Neuronal stem cell (in vitro differentiated cells): ENCODE measurements at regions not wholly inside any gene's neighbourhood (a gene's known extent, or its start where the extent isn't known, plus 50 kb on each side); places are given as distances from the start of the nearest gene placed in this dataset.

Experiments
- DNase-seq: peaks from one replicate; pipeline ENCODE4 v3.0.0-alpha.2; 2013; ENCODE audit warnings: low spot score
- H2AFZ ChIP-seq: one replicate; pipeline ENCODE4 v1.6.1; 2013; ENCODE audit warnings: mild to moderate bottlenecking, low read length, inconsistent platforms
- H2AK5ac ChIP-seq: 2 replicates; pipeline ENCODE4 v1.6.1; 2013; ENCODE audit warnings: low read depth, mild to moderate bottlenecking, inconsistent platforms, low read length, moderate library complexity, mixed read lengths
- H2BK120ac ChIP-seq: 2 replicates; pipeline ENCODE4 v1.6.1; 2013; ENCODE audit warnings: low read depth, mild to moderate bottlenecking, inconsistent platforms, low read length, moderate library complexity, mixed read lengths
- H2BK12ac ChIP-seq: one replicate; pipeline ENCODE4 v1.6.1; 2013; ENCODE audit warnings: low read length, inconsistent platforms
- H2BK15ac ChIP-seq: 2 replicates; pipeline ENCODE4 v1.6.1; 2013; ENCODE audit warnings: mild to moderate bottlenecking, low read length, inconsistent platforms, mixed read lengths
- H2BK5ac ChIP-seq: one replicate; pipeline ENCODE4 v1.6.1; 2013; ENCODE audit warnings: inconsistent platforms, mild to moderate bottlenecking, low read length, moderate library complexity
- H3K14ac ChIP-seq: one replicate; pipeline ENCODE4 v1.6.1; 2013; ENCODE audit warnings: low read length, inconsistent platforms
- H3K18ac ChIP-seq: 2 replicates; pipeline ENCODE4 v1.6.1; 2013; ENCODE audit warnings: low read length, inconsistent platforms
- H3K23ac ChIP-seq: 2 replicates; pipeline ENCODE4 v1.6.1; 2013; ENCODE audit warnings: low read depth, mild to moderate bottlenecking, mixed read lengths, low read length, inconsistent platforms; ENCODE audit not compliant: poor library complexity
- H3K27ac ChIP-seq: replicated peaks from 3 replicates; pipeline ENCODE4 v1.5.1; 2013; ENCODE audit warnings: low read length, inconsistent platforms
- H3K27me3 ChIP-seq, 3 experiments: 2 replicates each; pipeline ENCODE4 v1.6.1; 2013; ENCODE audit warnings: low read length in 3 of 3, mild to moderate bottlenecking in 2 of 3, inconsistent platforms in 1 of 3, low read depth in 1 of 3, mixed read lengths in 1 of 3, moderate library complexity in 1 of 3; ENCODE audit not compliant: control insufficient read depth in 3 of 3, insufficient read depth in 3 of 3
- H3K36me3 ChIP-seq, 2 donors: replicated peaks in 1 of 2; 2 replicates each; pipeline ENCODE4 v1.6.1; 2013; ENCODE audit warnings: low read length in 2 of 2; ENCODE audit not compliant: control insufficient read depth in 2 of 2, insufficient read depth in 2 of 2
- H3K4ac ChIP-seq: 2 replicates; pipeline ENCODE4 v1.6.1; 2013; ENCODE audit warnings: inconsistent platforms, mild to moderate bottlenecking, low read length, moderate library complexity
- H3K4me1 ChIP-seq, 2 donors: 1 replicate in 1 of 2; 2 replicates in 1 of 2; pipeline ENCODE4 v1.6.1; 2013; ENCODE audit warnings: low read length in 2 of 2, low read depth in 1 of 2; ENCODE audit not compliant: control insufficient read depth in 2 of 2, insufficient read depth in 1 of 2
- H3K4me2 ChIP-seq: one replicate; pipeline ENCODE4 v1.6.1; 2013; ENCODE audit warnings: mild to moderate bottlenecking, low read length, inconsistent platforms; ENCODE audit not compliant: insufficient read depth, poor library complexity, severe bottlenecking
- H3K4me3 ChIP-seq, 2 donors: 2 replicates each; pipeline ENCODE4 v1.5.1; 2013; ENCODE audit warnings: low read length in 2 of 2, mild to moderate bottlenecking in 2 of 2, inconsistent platforms in 1 of 2, moderate library complexity in 1 of 2
- H3K79me1 ChIP-seq: one replicate; pipeline ENCODE4 v1.6.1; 2013; ENCODE audit warnings: low read depth, mild to moderate bottlenecking, inconsistent platforms, low read length, moderate library complexity
- H3K9ac ChIP-seq: one replicate; pipeline ENCODE4 v1.6.1; 2013; ENCODE audit warnings: mild to moderate bottlenecking, low read depth, low read length, inconsistent platforms; ENCODE audit not compliant: poor library complexity
- H3K9me3 ChIP-seq, 2 donors: replicated peaks in 1 of 2; 2 replicates each; pipeline versions ENCODE3 to v1.6.1; 2013; ENCODE audit warnings: low read length in 2 of 2, mild to moderate bottlenecking in 2 of 2, inconsistent platforms in 1 of 2, low read depth in 1 of 2, mixed read lengths in 1 of 2, moderate library complexity in 1 of 2; ENCODE audit not compliant: control insufficient read depth in 2 of 2, insufficient read depth in 1 of 2
- H4K8ac ChIP-seq: one replicate; pipeline ENCODE4 v1.6.1; 2013; ENCODE audit warnings: low read depth, mild to moderate bottlenecking, inconsistent platforms, low read length, moderate library complexity
- H4K91ac ChIP-seq: one replicate; pipeline ENCODE4 v1.6.1; 2013; ENCODE audit warnings: low read length, low read depth, mild to moderate bottlenecking, inconsistent platforms; ENCODE audit not compliant: poor library complexity
- WGBS, 2 donors: extraction: QIAGEN DNeasy Blood & Tissue Kit; methylation state at CpG; one replicate each; pipeline ENCODE4 v1.1.7; 2013; ENCODE audit warnings: missing lambda C conversion rate in 2 of 2, mixed read lengths in 1 of 2; ENCODE audit not compliant: insufficient read length in 2 of 2, insufficient replicate concordance in 1 of 2; ENCODE audit errors: extremely low coverage in 2 of 2; 5-methylcytosine and 5-hydroxymethylcytosine counted together

GRCh38 chr9:89246840-89247239, 64.2 kb upstream of the CKS2 start:
- Histone ChIP-seq H3K14ac (no peak overlapping the region), H3K4me3 (no peak overlapping the region), H2AFZ (peak overlapping the region; percentile 75), H3K4ac (no peak overlapping the region), H3K36me3 (no peaks in the 10 kb centered on the region), H3K9ac (no peak overlapping the region), H2BK12ac (no peak overlapping the region), H2BK5ac (no peak overlapping the region), H2AK5ac (no peak overlapping the region), H4K8ac (no peak overlapping the region), H3K27me3 (no peaks in the 10 kb centered on the region), H4K91ac (no peak overlapping the region), H3K79me1 (no peaks in the 10 kb centered on the region), H3K27ac (no peak overlapping the region), H2BK15ac (no peak overlapping the region), H3K4me1 (peaks cover 4 to 16% of the 10 kb centered on the region in 2 donors), H3K23ac (no peak overlapping the region), H3K9me3 (peaks cover 0 to under 1% of the 10 kb centered on the region in 2 donors), H2BK120ac (no peak overlapping the region), H3K4me2 (no peak overlapping the region), H3K18ac (no peak overlapping the region)
- no peak for DNase-seq
- no CpG with 5 or more reads among the region's 5 CpGs for WGBS, 2 donors

- H3K23ac ChIP-seq = no peak overlapping the region
- H2BK5ac ChIP-seq = no peak overlapping the region
- no peak overlapping the region for H3K14ac ChIP-seq
- H2BK12ac ChIP-seq = no peak overlapping the region
- no peak overlapping the region for H3K4me3 ChIP-seq
- no peak overlapping the region for H4K8ac ChIP-seq
- H4K91ac ChIP-seq = no peak overlapping the region
- H2AFZ ChIP-seq = peak overlapping the region; percentile 75
- no peaks in the 10 kb centered on the region for H3K27me3 ChIP-seq
- peaks cover 4 to 17% of the 10 kb centered on the region in 2 donors for H3K4me1 ChIP-seq
- H3K9me3 ChIP-seq = peaks cover 0 to 4% of the 10 kb centered on the region in 2 donors
- H3K36me3 ChIP-seq = no peaks in the 10 kb centered on the region
- no peak for DNase-seq
- H3K9ac ChIP-seq = no peak overlapping the region
- no peak overlapping the region for H3K4me2 ChIP-seq
- H2AK5ac ChIP-seq = no peak overlapping the region
- peak overlapping the region; percentile 34 for H3K27ac ChIP-seq
- H2BK15ac ChIP-seq = no peak overlapping the region
- WGBS, 2 donors = no CpG with 5 or more reads among the region's 4 CpGs
- no peaks in the 10 kb centered on the region for H3K79me1 ChIP-seq
- no peak overlapping the region for H3K4ac ChIP-seq
- H3K18ac ChIP-seq = no peak overlapping the region
- H2BK120ac ChIP-seq = no peak overlapping the region
Observed at GRCh38 chr9:89247431-89248353, 63.3 kb upstream of the CKS2 start.

- no peak overlapping the region for H3K4me2 ChIP-seq
- H4K8ac ChIP-seq = no peak overlapping the region
- peaks cover 0 to 5% of the 10 kb centered on the region in 2 donors for H3K36me3 ChIP-seq
- H4K91ac ChIP-seq = no peak overlapping the region
- H3K27me3 ChIP-seq = peaks cover 0 to 2% (median 0%) of the 10 kb centered on the region in 3 experiments
- peaks cover under 1% of the 10 kb centered on the region for H3K79me1 ChIP-seq
- no peak overlapping the region for H3K4ac ChIP-seq
- no CpG with 5 or more reads among the region's 3 CpGs for WGBS, 2 donors
- H3K18ac ChIP-seq = peak overlapping the region; percentile 66
- H2AK5ac ChIP-seq = no peak overlapping the region
- no peak overlapping the region for H3K23ac ChIP-seq
- no peak overlapping the region for H3K4me3 ChIP-seq
- H2AFZ ChIP-seq = no peak overlapping the region
- H2BK5ac ChIP-seq = no peak overlapping the region
- DNase-seq = no peak
- H2BK15ac ChIP-seq = no peak overlapping the region
- peaks cover 4 to 10% of the 10 kb centered on the region in 2 donors for H3K9me3 ChIP-seq
- H2BK12ac ChIP-seq = no peak overlapping the region
- H3K4me1 ChIP-seq = peaks cover 10 to 18% of the 10 kb centered on the region in 2 donors
- H3K27ac ChIP-seq = no peak overlapping the region
- H3K9ac ChIP-seq = no peak overlapping the region
- no peak overlapping the region for H3K14ac ChIP-seq
- no peak overlapping the region for H2BK120ac ChIP-seq
Observed at GRCh38 chr9:89249001-89249400, 62.0 kb upstream of the CKS2 start.

- WGBS, 2 donors = no CpG with 5 or more reads among the region's 8 CpGs
- Histone ChIP-seq H2BK12ac (no peak overlapping the region), H3K27ac (no peak overlapping the region), H3K18ac (no peak overlapping the region), H3K9me3 (peaks cover 5 to 16% of the 10 kb centered on the region in 2 donors), H2BK120ac (no peak overlapping the region), H3K4ac (no peak overlapping the region), H3K14ac (no peak overlapping the region), H3K4me1 (peaks cover 7 to 8% of the 10 kb centered on the region in 2 donors), H2AFZ (peak overlapping the region; percentile 31), H4K91ac (no peak overlapping the region), H3K36me3 (peaks cover 0 to 8% of the 10 kb centered on the region in 2 donors), H3K4me2 (no peak overlapping the region), H3K9ac (no peak overlapping the region), H4K8ac (peak overlapping the region; percentile 90), H2BK5ac (no peak overlapping the region), H3K23ac (no peak overlapping the region), H3K4me3 (peak overlapping the region in 1 of 2 donors; percentile 43), H2BK15ac (no peak overlapping the region), H3K27me3 (peaks cover 0 to 3% (median 0%) of the 10 kb centered on the region in 3 experiments), H3K79me1 (peaks cover 2% of the 10 kb centered on the region), H2AK5ac (no peak overlapping the region)
- no peak for DNase-seq
Observed at GRCh38 chr9:89252651-89253267, 58.2 kb upstream of the CKS2 start.
